ENCODE measurements at regions not wholly inside any gene's neighbourhood (a gene's known extent, or its start where the extent isn't known, plus 50 kb on each side); places are given as distances from the start of the nearest gene placed in this dataset.

DNA sequence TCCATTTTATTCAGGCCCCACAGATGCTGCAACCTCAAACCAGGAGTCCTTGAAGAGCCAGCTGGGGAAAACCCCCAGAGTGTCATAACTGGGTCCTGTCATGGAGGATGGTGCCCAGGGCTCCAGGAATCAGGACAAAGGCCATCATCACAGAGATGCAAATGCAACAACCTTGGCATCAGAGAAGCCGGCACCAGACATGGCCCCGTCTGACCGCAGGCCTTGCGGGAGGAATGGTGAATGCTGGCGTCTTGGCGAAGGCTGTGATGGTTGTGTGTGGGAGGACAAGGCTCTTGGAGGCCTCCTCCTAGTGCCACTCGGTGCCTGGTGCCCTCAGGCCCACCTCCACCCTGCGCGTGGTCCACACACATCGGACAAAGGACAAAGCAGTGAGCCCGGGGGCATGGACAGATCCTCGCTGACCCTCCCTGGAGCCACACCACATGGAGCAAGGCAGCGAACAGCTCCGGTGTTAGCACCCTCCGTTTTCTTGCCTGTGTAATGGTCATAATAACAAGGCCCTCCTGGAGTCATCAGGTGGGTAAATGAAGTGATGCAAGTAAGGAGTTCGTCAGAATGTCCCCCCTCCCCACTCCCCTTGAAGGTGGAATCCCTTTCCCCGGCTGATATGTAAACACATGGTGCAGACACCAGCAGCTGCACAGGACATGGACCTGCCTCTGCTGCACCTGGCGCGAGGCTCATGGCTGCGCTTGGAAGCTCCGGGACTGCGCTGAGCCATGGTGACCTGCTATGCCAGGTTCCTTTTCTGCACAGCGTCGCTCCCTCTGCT, 380.7 kb downstream of the IRX2 start:
- TF ChIP-seq EZH2 (IDR thresholded peaks at IDR 0.05) (no peak), CTCF (IDR thresholded peaks at IDR 0.05) (no peak), EZH2phosphoT487 (IDR thresholded peaks at IDR 0.05) (no peak)
- Mint-ChIP-seq H3K4me3 (no peak overlapping the region), H3K27ac (no peak overlapping the region), H3K36me3 (no peaks in the 10 kb centered on the region), H3K4me1 (peaks cover 16% of the 10 kb centered on the region), H3K27me3 (ENCODE audit: insufficient read depth, low read depth) (peaks cover 9% of the 10 kb centered on the region), H3K9me3 (peaks cover 9% of the 10 kb centered on the region)
- Histone ChIP-seq H3K27me3 (no peaks in the 10 kb centered on the region), H3K9me3 (ENCODE audit: low read depth) (no peaks in the 10 kb centered on the region), H4K20me1 (ENCODE audit: low read depth) (no peaks in the 10 kb centered on the region), H3K36me3 (no peaks in the 10 kb centered on the region), H2AFZ (replicated peaks) (no peak overlapping the region), H3K4me2 (no peak overlapping the region), H3K27ac (no peak overlapping the region), H3F3A (ENCODE audit: low read depth) (no peaks in the 10 kb centered on the region), H3K79me2 (ENCODE audit: low read depth) (no peaks in the 10 kb centered on the region), H3K4me1 (no peaks in the 10 kb centered on the region), H3K9ac (no peak overlapping the region), H3K4me3 (no peak overlapping the region)
- DNase-seq (ENCODE audit: low spot score), result no peak

GRCh38 chr5:2369178-2369577, 382.3 kb downstream of the IRX2 start:
- H3K36me3 Mint-ChIP-seq, result no peaks in the 10 kb centered on the region
- no peak overlapping the region for H3K9ac ChIP-seq
- no peak overlapping the region for H3K27ac ChIP-seq
- peaks cover 18% of the 10 kb centered on the region for H3K9me3 Mint-ChIP-seq
- H3K27me3 Mint-ChIP-seq (ENCODE audit: insufficient read depth, low read depth), result peaks cover 9% of the 10 kb centered on the region
- no peak overlapping the region for H3K27ac Mint-ChIP-seq
- H3K36me3 ChIP-seq, result no peaks in the 10 kb centered on the region
- H4K20me1 ChIP-seq (ENCODE audit: low read depth), result no peaks in the 10 kb centered on the region
- H3K4me1 Mint-ChIP-seq, result peaks cover 14% of the 10 kb centered on the region
- no peak overlapping the region for H3K4me3 ChIP-seq
- H3K4me2 ChIP-seq, result no peak overlapping the region
- DNase-seq (ENCODE audit: low spot score), result no peak
- TF ChIP-seq EZH2phosphoT487 (IDR thresholded peaks at IDR 0.05) (no peak), EZH2 (IDR thresholded peaks at IDR 0.05) (no peak), CTCF (IDR thresholded peaks at IDR 0.05) (no peak)
- no peaks in the 10 kb centered on the region for H3F3A ChIP-seq (ENCODE audit: low read depth)
- no peaks in the 10 kb centered on the region for H3K79me2 ChIP-seq (ENCODE audit: low read depth)
- H3K9me3 ChIP-seq (ENCODE audit: low read depth), result no peaks in the 10 kb centered on the region
- H3K27me3 ChIP-seq, result no peaks in the 10 kb centered on the region
- no peaks in the 10 kb centered on the region for H3K4me1 ChIP-seq
- no peak overlapping the region for H3K4me3 Mint-ChIP-seq
- H2AFZ ChIP-seq (replicated peaks), result no peak overlapping the region

DNA sequence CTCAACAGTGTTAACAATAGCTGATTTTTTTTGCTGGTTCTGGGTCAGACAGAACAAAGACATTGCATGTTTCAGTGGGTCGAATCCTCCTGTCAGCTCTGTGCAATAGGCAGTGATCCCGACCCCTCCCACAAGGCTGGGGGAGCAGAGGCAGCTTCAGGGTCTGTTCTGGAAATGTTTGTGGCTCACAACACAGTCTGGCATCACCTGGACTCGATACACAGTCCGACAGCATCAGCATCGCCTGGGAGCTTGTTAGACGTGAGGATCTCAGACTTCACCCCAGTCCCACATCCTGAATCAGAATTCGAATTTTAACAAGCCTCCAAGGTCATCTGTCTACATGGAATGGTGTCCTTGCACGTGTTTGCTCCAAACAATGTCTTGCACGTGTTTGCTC, 384.7 kb downstream of the IRX2 start:
- no peaks in the 10 kb centered on the region for H3K36me3 Mint-ChIP-seq
- H3K36me3 ChIP-seq, result no peaks in the 10 kb centered on the region
- H3K27me3 Mint-ChIP-seq (ENCODE audit: insufficient read depth, low read depth), result peaks cover 7% of the 10 kb centered on the region
- H3K9me3 ChIP-seq (ENCODE audit: low read depth), result no peaks in the 10 kb centered on the region
- no peak for DNase-seq (ENCODE audit: low spot score)
- peaks cover 12% of the 10 kb centered on the region for H3K4me1 Mint-ChIP-seq
- TF ChIP-seq CTCF (IDR thresholded peaks at IDR 0.05) (no peak), EZH2phosphoT487 (IDR thresholded peaks at IDR 0.05) (no peak), EZH2 (IDR thresholded peaks at IDR 0.05) (no peak)
- no peaks in the 10 kb centered on the region for H4K20me1 ChIP-seq (ENCODE audit: low read depth)
- no peaks in the 10 kb centered on the region for H3K27me3 ChIP-seq
- H3K4me3 Mint-ChIP-seq, result no peak overlapping the region
- H2AFZ ChIP-seq (replicated peaks), result no peak overlapping the region
- no peak overlapping the region for H3K4me2 ChIP-seq
- H3K27ac ChIP-seq, result no peak overlapping the region
- no peak overlapping the region for H3K27ac Mint-ChIP-seq
- H3K4me1 ChIP-seq, result no peaks in the 10 kb centered on the region
- H3K4me3 ChIP-seq, result no peak overlapping the region
- H3F3A ChIP-seq (ENCODE audit: low read depth), result no peaks in the 10 kb centered on the region
- no peaks in the 10 kb centered on the region for H3K79me2 ChIP-seq (ENCODE audit: low read depth)
- no peak overlapping the region for H3K9ac ChIP-seq
- peaks cover 27% of the 10 kb centered on the region for H3K9me3 Mint-ChIP-seq

All from neural progenitor cell (in vitro differentiated cells).